GM12892 (cell line): ENCODE measurements at regions not wholly inside any gene's neighbourhood (a gene's known extent, or its start where the extent isn't known, plus 50 kb on each side); places are given as distances from the start of the nearest gene placed in this dataset.

Experiments
- POLR2A ChIP-seq: IDR thresholded peaks from 2 replicates; pipeline ENCODE4 v1.6.1; 2011; ENCODE audit warnings: low read depth, low read length, control low read depth
- POLR2AphosphoS5 ChIP-seq: IDR thresholded peaks from 2 replicates; pipeline ENCODE4 v1.6.1; 2011; ENCODE audit warnings: low read depth, low read length, control low read depth
- TAF1 ChIP-seq: IDR thresholded peaks from 2 replicates; pipeline ENCODE4 v1.6.1; 2011; ENCODE audit warnings: low read depth, mild to moderate bottlenecking, control low read depth, low read length, borderline replicate concordance

DNA sequence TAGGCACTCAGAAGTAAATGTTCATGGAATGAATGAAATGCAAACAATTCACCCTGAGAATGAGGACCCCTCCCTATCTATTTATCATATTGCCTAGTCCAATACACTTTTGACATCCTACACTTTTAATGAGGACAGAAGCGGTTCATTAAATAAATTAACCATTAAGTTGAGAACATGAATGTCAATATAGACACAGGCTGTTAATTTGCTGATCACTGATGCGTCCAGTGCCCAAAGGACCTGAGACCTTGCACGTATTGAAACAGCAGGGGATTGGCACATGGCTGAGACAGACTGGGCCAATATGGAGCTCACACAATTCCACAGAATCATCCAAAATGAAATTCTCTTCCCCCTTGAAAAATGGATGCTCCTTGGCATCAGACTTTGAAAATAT is 430.0 kb downstream of the SLC4A3 start:
- TF ChIP-seq POLR2A (no peak), POLR2AphosphoS5 (no peak), TAF1 (no peak)
